Epithelial cell of proximal tubule (primary cell): ENCODE measurements at regions not wholly inside any gene's neighbourhood (a gene's known extent, or its start where the extent isn't known, plus 50 kb on each side); places are given as distances from the start of the nearest gene placed in this dataset.

Source experiments
- DNase-seq: peaks from one replicate; pipeline ENCODE4 v3.0.0-alpha.2; 2011; ENCODE audit warnings: low read depth
- H3K4me3 ChIP-seq: 2 replicates; pipeline ENCODE4 v1.5.1; 2011; ENCODE audit warnings: low read depth, mild to moderate bottlenecking, low read length
- CTCF ChIP-seq: conservative IDR thresholded peaks from 2 replicates; pipeline ENCODE4 v1.5.1; 2012; ENCODE audit warnings: low read depth, mild to moderate bottlenecking, low read length

GRCh38 chr3:80770106-80771074 is 991.1 kb downstream of the GBE1 start:
- no peak for TF ChIP-seq CTCF
- DNase-seq, result no peak
- H3K4me3 ChIP-seq, result no peak overlapping the region

- no peak for DNase-seq
- no peak for TF ChIP-seq CTCF
- no peak overlapping the region for H3K4me3 ChIP-seq
Measured at GRCh38 chr3:80769683-80770082, 991.8 kb downstream of the GBE1 start.

GRCh38 chr3:80767604-80768003 is 993.8 kb downstream of the GBE1 start:
- H3K4me3 ChIP-seq, result no peak overlapping the region
- no peak for TF ChIP-seq CTCF
- no peak for DNase-seq

- no peak for TF ChIP-seq CTCF
- H3K4me3 ChIP-seq, result no peak overlapping the region
- no peak for DNase-seq
Measured at GRCh38 chr3:80754969-80755368, 987.2 kb upstream of the ROBO1 start.

- no peak for TF ChIP-seq CTCF
- no peak for DNase-seq
- no peak overlapping the region for H3K4me3 ChIP-seq
Measured at GRCh38 chr3:80753021-80753420, 985.2 kb upstream of the ROBO1 start.

- no peak for TF ChIP-seq CTCF
- H3K4me3 ChIP-seq, result no peak overlapping the region
- DNase-seq, result no peak
Measured at GRCh38 chr3:80750637-80751036, 982.8 kb upstream of the ROBO1 start.

GRCh38 chr3:80734920-80735319 is 967.1 kb upstream of the ROBO1 start:
- no peak for TF ChIP-seq CTCF
- H3K4me3 ChIP-seq, result no peak overlapping the region
- DNase-seq, result no peak
